ENCODE measurements at regions not wholly inside any gene's neighbourhood (a gene's known extent, or its start where the extent isn't known, plus 50 kb on each side); places are given as distances from the start of the nearest gene placed in this dataset.
"Not testable (repeated sequence)": the region's sequence is repeated elsewhere in the genome, so short reads cannot be mapped to it uniquely, and the experiment has no call there.

DNA sequence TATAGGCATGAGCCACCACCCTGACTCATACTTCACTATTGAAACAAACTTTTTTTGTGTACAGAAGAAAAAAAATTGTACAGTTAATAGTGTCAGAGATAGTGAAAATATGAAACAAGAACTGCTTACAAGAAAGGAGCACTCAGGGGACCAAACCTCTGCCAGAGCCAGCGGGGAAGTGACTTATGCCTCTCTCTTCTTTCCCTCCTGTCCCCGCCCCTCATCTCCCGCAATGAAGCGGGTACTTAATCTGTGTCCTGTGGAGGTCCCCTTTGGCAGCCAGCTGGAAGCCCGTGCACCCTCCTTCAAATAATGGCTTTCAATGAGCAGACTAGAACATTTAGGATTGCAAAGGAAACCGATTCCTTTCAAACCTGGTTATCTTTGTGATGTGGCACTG, 51.5 kb downstream of the PPIAL4A start:
- not testable (repeated sequence) for H4K20me1 ChIP-seq (ENCODE audit: insufficient read depth, low read length, poor library complexity, severe bottlenecking); H3F3A ChIP-seq (ENCODE audit: low read depth); H3K27me3 ChIP-seq (ENCODE audit: insufficient read depth, low read length, poor library complexity, severe bottlenecking); H3K9me3 ChIP-seq (ENCODE audit: insufficient read depth, low read depth, low read length); H3K4me2 ChIP-seq (ENCODE audit: low read depth, low read length, poor library complexity, severe bottlenecking); H3K4me3 ChIP-seq (ENCODE audit: low read length, poor library complexity, severe bottlenecking); H3K9ac ChIP-seq (ENCODE audit: low read depth, low read length, poor library complexity, severe bottlenecking); H3K36me3 ChIP-seq (ENCODE audit: insufficient read depth, low read length); H3K79me2 ChIP-seq (ENCODE audit: insufficient read depth, low read length); H3K4me1 ChIP-seq (ENCODE audit: insufficient read depth, low read length, poor library complexity, severe bottlenecking); H3K9me2 ChIP-seq (replicated peaks; ENCODE audit: low read depth, low read length); H2AFZ ChIP-seq (ENCODE audit: low read length)

DNA sequence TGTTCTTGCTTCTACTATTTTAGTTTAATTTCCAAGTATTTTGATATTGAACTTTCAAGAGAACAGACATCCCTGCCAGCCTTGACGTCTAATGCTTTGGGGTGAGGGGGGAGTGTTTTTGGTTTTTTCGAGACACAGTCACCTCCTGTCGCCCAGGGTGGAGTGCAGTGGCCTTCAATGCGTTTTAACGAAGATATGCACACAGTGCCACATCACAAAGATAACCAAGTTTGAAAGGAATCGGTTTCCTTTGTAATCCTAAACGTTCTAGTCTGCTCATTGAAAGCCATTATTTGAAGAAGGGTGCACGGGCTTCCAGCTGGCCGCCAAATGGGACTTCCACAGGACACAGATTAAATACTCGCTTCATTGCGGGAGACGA, 52.3 kb downstream of the PPIAL4A start:
- not testable (repeated sequence) for H3K9me3 ChIP-seq (ENCODE audit: insufficient read depth, low read depth, low read length); H3K4me2 ChIP-seq (ENCODE audit: low read depth, low read length, poor library complexity, severe bottlenecking); H3K79me2 ChIP-seq (ENCODE audit: insufficient read depth, low read length); H3K4me1 ChIP-seq (ENCODE audit: insufficient read depth, low read length, poor library complexity, severe bottlenecking); H3K36me3 ChIP-seq (ENCODE audit: insufficient read depth, low read length); H3K4me3 ChIP-seq (ENCODE audit: low read length, poor library complexity, severe bottlenecking); H3K27me3 ChIP-seq (ENCODE audit: insufficient read depth, low read length, poor library complexity, severe bottlenecking); H3K9ac ChIP-seq (ENCODE audit: low read depth, low read length, poor library complexity, severe bottlenecking); H3K9me2 ChIP-seq (replicated peaks; ENCODE audit: low read depth, low read length); H4K20me1 ChIP-seq (ENCODE audit: insufficient read depth, low read length, poor library complexity, severe bottlenecking); H3F3A ChIP-seq (ENCODE audit: low read depth); H2AFZ ChIP-seq (ENCODE audit: low read length)

DNA sequence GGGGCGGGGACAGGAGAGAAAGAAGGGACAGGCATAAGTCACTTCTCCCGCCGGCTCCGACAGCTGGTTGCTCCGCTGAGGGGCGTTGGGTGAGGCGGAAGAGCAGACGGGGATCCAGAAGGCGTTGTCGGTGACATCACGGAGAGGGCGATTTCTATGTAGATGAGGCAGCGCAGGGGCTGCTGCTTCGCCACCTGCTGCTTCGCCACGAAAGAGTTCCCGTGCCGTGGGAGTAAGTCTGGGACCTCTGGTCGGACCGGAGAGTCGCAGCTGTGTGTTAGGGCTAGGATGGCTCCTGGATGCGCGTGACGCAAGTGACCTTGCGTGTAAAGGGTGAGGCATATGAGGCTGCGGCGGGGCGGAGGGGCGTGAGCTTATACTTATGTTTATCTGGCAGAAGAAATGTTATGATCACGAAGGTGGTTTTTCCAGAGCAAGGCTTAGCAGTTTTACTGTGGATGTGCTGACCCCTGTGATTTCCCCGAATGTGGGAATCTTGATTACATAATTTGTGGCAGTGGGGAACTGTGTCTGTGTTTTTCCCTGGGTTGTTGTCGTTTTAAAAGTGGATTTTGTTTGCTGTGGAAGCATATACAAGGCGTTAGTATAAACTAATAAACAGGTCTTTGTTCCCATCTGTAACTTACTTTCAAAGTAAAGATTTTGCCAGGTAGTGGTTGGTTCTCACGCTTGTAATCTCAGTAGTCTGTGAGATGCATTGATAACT, 52.8 kb downstream of the PPIAL4A start:
- not testable (repeated sequence) for H3K9me3 ChIP-seq (ENCODE audit: insufficient read depth, low read depth, low read length); H3F3A ChIP-seq (ENCODE audit: low read depth); H2AFZ ChIP-seq (ENCODE audit: low read length); H3K4me2 ChIP-seq (ENCODE audit: low read depth, low read length, poor library complexity, severe bottlenecking); H3K9ac ChIP-seq (ENCODE audit: low read depth, low read length, poor library complexity, severe bottlenecking); H3K27me3 ChIP-seq (ENCODE audit: insufficient read depth, low read length, poor library complexity, severe bottlenecking); H3K4me1 ChIP-seq (ENCODE audit: insufficient read depth, low read length, poor library complexity, severe bottlenecking); H3K9me2 ChIP-seq (replicated peaks; ENCODE audit: low read depth, low read length); H3K36me3 ChIP-seq (ENCODE audit: insufficient read depth, low read length); H3K79me2 ChIP-seq (ENCODE audit: insufficient read depth, low read length); H4K20me1 ChIP-seq (ENCODE audit: insufficient read depth, low read length, poor library complexity, severe bottlenecking)
- H3K4me3 ChIP-seq (ENCODE audit: low read length, poor library complexity, severe bottlenecking): peak overlapping the region; percentile 21

DNA sequence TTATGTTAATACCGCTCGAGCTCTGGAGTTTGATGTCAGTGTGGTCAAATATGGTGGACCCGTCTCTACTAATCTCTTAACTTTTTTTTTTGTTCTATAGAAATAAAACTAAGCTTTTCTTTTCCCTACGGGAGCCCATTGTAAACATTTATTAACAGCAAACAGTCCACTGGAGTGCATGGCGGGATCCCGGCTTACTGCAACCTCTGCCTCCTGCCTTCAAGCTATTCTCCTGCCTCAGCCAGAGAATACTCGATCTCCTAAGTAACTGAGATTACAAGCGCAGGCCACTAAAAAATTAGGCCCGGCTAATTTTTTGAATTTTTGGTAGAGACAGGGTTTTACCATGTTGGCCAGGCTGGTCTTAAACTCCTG, 53.4 kb downstream of the PPIAL4A start:
- not testable (repeated sequence) for H3K9ac ChIP-seq (ENCODE audit: low read depth, low read length, poor library complexity, severe bottlenecking); H3K4me3 ChIP-seq (ENCODE audit: low read length, poor library complexity, severe bottlenecking); H3K9me3 ChIP-seq (ENCODE audit: insufficient read depth, low read depth, low read length)

DNA sequence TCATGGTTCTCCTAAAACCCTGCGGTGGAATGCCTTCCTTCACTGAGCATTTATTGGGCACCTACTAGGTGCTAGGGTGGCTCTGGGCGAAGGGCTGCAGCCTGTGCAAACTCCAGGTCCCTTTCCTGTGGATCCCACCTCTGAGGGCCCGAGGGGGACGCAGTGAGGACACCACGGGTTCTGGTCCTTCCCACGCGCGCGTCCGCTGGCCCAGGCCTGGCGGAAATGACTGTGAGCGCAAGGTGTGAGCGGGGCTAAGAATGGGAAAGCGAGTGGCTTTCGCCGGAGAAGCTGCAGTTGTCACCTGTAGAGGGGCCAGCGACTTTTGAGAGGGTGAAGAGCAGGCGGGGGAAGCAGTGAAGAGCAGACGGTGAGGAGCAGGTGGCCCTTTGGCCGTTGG, 55.1 kb downstream of the PPIAL4A start:
- H4K20me1 ChIP-seq (ENCODE audit: insufficient read depth, low read length, poor library complexity, severe bottlenecking); H2AFZ ChIP-seq (ENCODE audit: low read length); H3K9ac ChIP-seq (ENCODE audit: low read depth, low read length, poor library complexity, severe bottlenecking); H3K4me2 ChIP-seq (ENCODE audit: low read depth, low read length, poor library complexity, severe bottlenecking); H3K9me2 ChIP-seq (replicated peaks; ENCODE audit: low read depth, low read length); H3K4me1 ChIP-seq (ENCODE audit: insufficient read depth, low read length, poor library complexity, severe bottlenecking); H3K36me3 ChIP-seq (ENCODE audit: insufficient read depth, low read length); H3K79me2 ChIP-seq (ENCODE audit: insufficient read depth, low read length); H3F3A ChIP-seq (ENCODE audit: low read depth); H3K4me3 ChIP-seq (ENCODE audit: low read length, poor library complexity, severe bottlenecking); H3K9me3 ChIP-seq (ENCODE audit: insufficient read depth, low read depth, low read length); H3K27me3 ChIP-seq (ENCODE audit: insufficient read depth, low read length, poor library complexity, severe bottlenecking): not testable (repeated sequence)

More for the DNA sequence above, 53.4 kb downstream of the PPIAL4A start:
- H3K27me3 ChIP-seq (ENCODE audit: insufficient read depth, low read length, poor library complexity, severe bottlenecking); H3K9me2 ChIP-seq (replicated peaks; ENCODE audit: low read depth, low read length); H2AFZ ChIP-seq (ENCODE audit: low read length); H3K4me1 ChIP-seq (ENCODE audit: insufficient read depth, low read length, poor library complexity, severe bottlenecking); H3F3A ChIP-seq (ENCODE audit: low read depth); H4K20me1 ChIP-seq (ENCODE audit: insufficient read depth, low read length, poor library complexity, severe bottlenecking); H3K36me3 ChIP-seq (ENCODE audit: insufficient read depth, low read length); H3K4me2 ChIP-seq (ENCODE audit: low read depth, low read length, poor library complexity, severe bottlenecking); H3K79me2 ChIP-seq (ENCODE audit: insufficient read depth, low read length): not testable (repeated sequence)

DNA sequence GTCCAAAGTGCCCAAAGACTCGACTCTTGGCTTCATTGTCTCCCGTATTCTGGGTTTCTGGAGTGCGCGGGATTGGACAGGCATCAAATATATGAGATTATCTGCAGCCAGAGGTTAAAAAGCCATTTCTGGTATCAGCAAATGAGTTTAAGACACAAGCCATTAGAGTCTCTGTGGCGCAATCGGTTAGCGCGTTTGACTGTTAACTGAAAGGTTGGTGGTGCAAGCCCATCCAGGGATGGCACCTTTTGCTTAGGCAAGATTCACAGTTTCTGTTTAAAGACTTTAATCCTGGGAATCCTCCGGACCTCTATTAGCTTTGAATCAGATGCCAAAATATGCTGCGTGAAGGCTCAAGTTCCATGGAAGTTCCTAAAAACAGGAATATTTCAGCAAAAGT, 55.6 kb downstream of the PPIAL4A start:
- not testable (repeated sequence) for H3K36me3 ChIP-seq (ENCODE audit: insufficient read depth, low read length); H3K9me3 ChIP-seq (ENCODE audit: insufficient read depth, low read depth, low read length); H4K20me1 ChIP-seq (ENCODE audit: insufficient read depth, low read length, poor library complexity, severe bottlenecking); H3K9me2 ChIP-seq (replicated peaks; ENCODE audit: low read depth, low read length); H3K9ac ChIP-seq (ENCODE audit: low read depth, low read length, poor library complexity, severe bottlenecking); H3F3A ChIP-seq (ENCODE audit: low read depth); H3K4me2 ChIP-seq (ENCODE audit: low read depth, low read length, poor library complexity, severe bottlenecking); H3K4me3 ChIP-seq (ENCODE audit: low read length, poor library complexity, severe bottlenecking); H3K27me3 ChIP-seq (ENCODE audit: insufficient read depth, low read length, poor library complexity, severe bottlenecking); H3K4me1 ChIP-seq (ENCODE audit: insufficient read depth, low read length, poor library complexity, severe bottlenecking); H2AFZ ChIP-seq (ENCODE audit: low read length); H3K79me2 ChIP-seq (ENCODE audit: insufficient read depth, low read length)

DNA sequence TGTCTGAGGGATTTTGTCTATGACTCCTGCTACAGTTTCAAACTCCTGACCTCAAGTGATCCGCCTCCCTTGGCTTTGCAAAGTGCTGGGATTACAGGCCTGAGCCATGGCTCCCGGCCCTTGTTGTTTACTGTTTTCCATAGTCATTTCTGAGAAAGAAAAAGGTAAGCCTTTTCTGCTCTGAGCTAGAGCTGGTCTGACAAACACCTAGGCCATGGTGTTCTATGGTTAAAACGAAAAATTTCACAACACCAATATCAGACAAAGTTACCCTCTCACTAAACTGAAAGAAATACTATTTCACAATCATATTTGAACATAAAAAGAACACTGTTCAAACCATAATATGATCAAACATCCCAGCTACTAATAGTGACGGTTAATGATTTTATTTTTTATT, 57.5 kb downstream of the PPIAL4A start:
- H3K79me2 ChIP-seq (ENCODE audit: insufficient read depth, low read length); H4K20me1 ChIP-seq (ENCODE audit: insufficient read depth, low read length, poor library complexity, severe bottlenecking); H3K4me3 ChIP-seq (ENCODE audit: low read length, poor library complexity, severe bottlenecking); H3F3A ChIP-seq (ENCODE audit: low read depth); H3K27me3 ChIP-seq (ENCODE audit: insufficient read depth, low read length, poor library complexity, severe bottlenecking); H3K4me2 ChIP-seq (ENCODE audit: low read depth, low read length, poor library complexity, severe bottlenecking); H2AFZ ChIP-seq (ENCODE audit: low read length); H3K9ac ChIP-seq (ENCODE audit: low read depth, low read length, poor library complexity, severe bottlenecking); H3K9me3 ChIP-seq (ENCODE audit: insufficient read depth, low read depth, low read length); H3K4me1 ChIP-seq (ENCODE audit: insufficient read depth, low read length, poor library complexity, severe bottlenecking); H3K36me3 ChIP-seq (ENCODE audit: insufficient read depth, low read length); H3K9me2 ChIP-seq (replicated peaks; ENCODE audit: low read depth, low read length): not testable (repeated sequence)

DNA sequence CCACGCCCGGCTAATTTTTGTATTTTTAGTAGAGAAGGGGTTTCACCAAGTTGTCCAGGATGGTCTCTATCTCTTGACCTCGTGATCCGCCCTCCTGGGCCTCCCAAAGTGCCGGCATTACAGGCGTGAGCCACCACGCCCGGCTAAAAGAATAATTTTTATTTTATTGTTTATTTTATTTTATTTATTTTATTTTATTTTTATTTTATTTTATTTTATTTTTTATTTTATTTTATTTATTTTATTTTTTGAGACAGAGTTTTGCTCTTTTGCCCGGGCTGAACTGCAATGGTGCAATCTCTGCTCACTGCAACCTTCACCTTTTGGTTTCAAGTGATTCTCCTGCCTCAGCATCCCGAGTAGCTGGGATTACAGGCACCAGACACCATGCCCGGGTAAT, 60.2 kb downstream of the PPIAL4A start:
- H3K4me1 ChIP-seq (ENCODE audit: insufficient read depth, low read length, poor library complexity, severe bottlenecking); H3K36me3 ChIP-seq (ENCODE audit: insufficient read depth, low read length); H4K20me1 ChIP-seq (ENCODE audit: insufficient read depth, low read length, poor library complexity, severe bottlenecking): not testable (repeated sequence)

More for the DNA sequence above, 60.2 kb downstream of the PPIAL4A start:
- H3K9me3 ChIP-seq (ENCODE audit: insufficient read depth, low read depth, low read length); H3K9ac ChIP-seq (ENCODE audit: low read depth, low read length, poor library complexity, severe bottlenecking); H3K9me2 ChIP-seq (replicated peaks; ENCODE audit: low read depth, low read length); H3K27me3 ChIP-seq (ENCODE audit: insufficient read depth, low read length, poor library complexity, severe bottlenecking); H3K4me2 ChIP-seq (ENCODE audit: low read depth, low read length, poor library complexity, severe bottlenecking); H2AFZ ChIP-seq (ENCODE audit: low read length); H3K4me3 ChIP-seq (ENCODE audit: low read length, poor library complexity, severe bottlenecking); H3F3A ChIP-seq (ENCODE audit: low read depth); H3K79me2 ChIP-seq (ENCODE audit: insufficient read depth, low read length): not testable (repeated sequence)

All from Loucy (cell line).